ENCODE measurements at regions not wholly inside any gene's neighbourhood (a gene's known extent, or its start where the extent isn't known, plus 50 kb on each side); places are given as distances from the start of the nearest gene placed in this dataset.

GRCh38 chr4:171715973-171716372 is 97.2 kb upstream of the GALNTL6 start:
- Histone ChIP-seq H3K27ac (ENCODE audit: low read depth, low read length) (no peak overlapping the region), H3K27me3 (ENCODE audit: control insufficient read depth, insufficient read depth, low read length) (no peaks in the 10 kb centered on the region), H3K9me3 (ENCODE audit: control insufficient read depth, insufficient read depth, low read length) (peaks cover 35% of the 10 kb centered on the region), H3K4me3 (ENCODE audit: low read depth, low read length) (no peak overlapping the region)
- no peak for DNase-seq (ENCODE audit: low read depth, low spot score)
- ChIA-PET POLR2A (no interaction called here), CTCF (no interaction called here)
- no peak for TF ChIP-seq CTCF (IDR thresholded peaks at IDR 0.05; ENCODE audit: low read depth, low read length)

GRCh38 chr4:171714791-171715454 is 98.3 kb upstream of the GALNTL6 start:
- no peaks in the 10 kb centered on the region for H3K27me3 ChIP-seq (ENCODE audit: control insufficient read depth, insufficient read depth, low read length)
- DNase-seq (ENCODE audit: low read depth, low spot score) = no peak
- no peak for TF ChIP-seq CTCF (IDR thresholded peaks at IDR 0.05; ENCODE audit: low read depth, low read length)
- ChIA-PET CTCF (no interaction called here), POLR2A (no interaction called here)
- H3K4me3 ChIP-seq (ENCODE audit: low read depth, low read length) = no peak overlapping the region
- peaks cover 37% of the 10 kb centered on the region for H3K9me3 ChIP-seq (ENCODE audit: control insufficient read depth, insufficient read depth, low read length)
- no peak overlapping the region for H3K27ac ChIP-seq (ENCODE audit: low read depth, low read length)

GRCh38 chr4:171710743-171711142 is 102.5 kb upstream of the GALNTL6 start:
- TF ChIP-seq CTCF (IDR thresholded peaks at IDR 0.05; ENCODE audit: low read depth, low read length) = no peak
- Histone ChIP-seq H3K9me3 (ENCODE audit: control insufficient read depth, insufficient read depth, low read length) (peaks cover 21% of the 10 kb centered on the region), H3K4me3 (ENCODE audit: low read depth, low read length) (no peak overlapping the region), H3K27me3 (ENCODE audit: control insufficient read depth, insufficient read depth, low read length) (no peaks in the 10 kb centered on the region), H3K27ac (ENCODE audit: low read depth, low read length) (no peak overlapping the region)
- CTCF ChIA-PET = no interaction called here
- POLR2A ChIA-PET = no interaction called here
- no peak for DNase-seq (ENCODE audit: low read depth, low spot score)

GRCh38 chr4:171676555-171677215 is 136.5 kb upstream of the GALNTL6 start:
- ChIA-PET CTCF (no interaction called here), POLR2A (no interaction called here)
- no peak for DNase-seq (ENCODE audit: low read depth, low spot score)
- no peak overlapping the region for H3K4me3 ChIP-seq (ENCODE audit: low read depth, low read length)
- H3K27me3 ChIP-seq (ENCODE audit: control insufficient read depth, insufficient read depth, low read length) = no peaks in the 10 kb centered on the region
- no peak overlapping the region for H3K27ac ChIP-seq (ENCODE audit: low read depth, low read length)
- TF ChIP-seq CTCF (IDR thresholded peaks at IDR 0.05; ENCODE audit: low read depth, low read length) = no peak
- H3K9me3 ChIP-seq (ENCODE audit: control insufficient read depth, insufficient read depth, low read length) = peaks cover 21% of the 10 kb centered on the region

- no peaks in the 10 kb centered on the region for H3K27me3 ChIP-seq (ENCODE audit: control insufficient read depth, insufficient read depth, low read length)
- ChIA-PET POLR2A (no interaction called here), CTCF (no interaction called here)
- peaks cover 19% of the 10 kb centered on the region for H3K9me3 ChIP-seq (ENCODE audit: control insufficient read depth, insufficient read depth, low read length)
- TF ChIP-seq CTCF (IDR thresholded peaks at IDR 0.05; ENCODE audit: low read depth, low read length) = no peak
- no peak for DNase-seq (ENCODE audit: low read depth, low spot score)
- no peak overlapping the region for H3K27ac ChIP-seq (ENCODE audit: low read depth, low read length)
- H3K4me3 ChIP-seq (ENCODE audit: low read depth, low read length) = no peak overlapping the region
Measured at GRCh38 chr4:171674781-171675180, 138.4 kb upstream of the GALNTL6 start.
